ENCODE measurements at regions not wholly inside any gene's neighbourhood (a gene's known extent, or its start where the extent isn't known, plus 50 kb on each side); places are given as distances from the start of the nearest gene placed in this dataset.

- DNase-seq (ENCODE audit: low read depth in 1 of 2, low spot score in 1 of 2): no peak
- H3K27me3 ChIP-seq (ENCODE audit: insufficient read depth, poor library complexity, severe bottlenecking): no peaks in the 10 kb centered on the region
- TF ChIP-seq REST (IDR thresholded peaks at IDR 0.05; ENCODE audit: insufficient replicate concordance, low read depth): no peak
- TF ChIP-seq CTCF (IDR thresholded peaks at IDR 0.05; ENCODE audit: insufficient read depth, low read length): no peak
- no peak for TF ChIP-seq SPI1 (IDR thresholded peaks at IDR 0.05; ENCODE audit: borderline replicate concordance, low read depth)
- TF ChIP-seq GABPA (IDR thresholded peaks at IDR 0.05; ENCODE audit: low read depth): no peak
- no peak for TF ChIP-seq POLR2AphosphoS5 (IDR thresholded peaks at IDR 0.05; ENCODE audit: low read depth)
- H3K27ac ChIP-seq (replicated peaks): no peak overlapping the region
- no peak overlapping the region for H3K4me3 ChIP-seq (replicated peaks; ENCODE audit: insufficient read depth, low read length)
These were observed 305.4 kb downstream of the BMP4 start for GRCh38 chr14:53651096-53651740.

GRCh38 chr14:53646925-53647324, 309.7 kb downstream of the BMP4 start:
- TF ChIP-seq GABPA (IDR thresholded peaks at IDR 0.05; ENCODE audit: low read depth): no peak
- no peak for TF ChIP-seq REST (IDR thresholded peaks at IDR 0.05; ENCODE audit: insufficient replicate concordance, low read depth)
- TF ChIP-seq SPI1 (IDR thresholded peaks at IDR 0.05; ENCODE audit: borderline replicate concordance, low read depth): no peak
- no peak for TF ChIP-seq CTCF (IDR thresholded peaks at IDR 0.05; ENCODE audit: insufficient read depth, low read length)
- no peak for TF ChIP-seq POLR2AphosphoS5 (IDR thresholded peaks at IDR 0.05; ENCODE audit: low read depth)

GRCh38 chr14:53640695-53641094, 315.9 kb downstream of the BMP4 start:
- TF ChIP-seq GABPA (IDR thresholded peaks at IDR 0.05; ENCODE audit: low read depth): no peak
- TF ChIP-seq SPI1 (IDR thresholded peaks at IDR 0.05; ENCODE audit: borderline replicate concordance, low read depth): no peak
- TF ChIP-seq CTCF (IDR thresholded peaks at IDR 0.05; ENCODE audit: insufficient read depth, low read length): no peak
- no peak for TF ChIP-seq POLR2AphosphoS5 (IDR thresholded peaks at IDR 0.05; ENCODE audit: low read depth)
- no peak for TF ChIP-seq REST (IDR thresholded peaks at IDR 0.05; ENCODE audit: insufficient replicate concordance, low read depth)
- no peak overlapping the region for H3K4me3 ChIP-seq (replicated peaks; ENCODE audit: insufficient read depth, low read length)
- no peak for DNase-seq (ENCODE audit: low read depth in 1 of 2, low spot score in 1 of 2)
- no peaks in the 10 kb centered on the region for H3K27me3 ChIP-seq (ENCODE audit: insufficient read depth, poor library complexity, severe bottlenecking)
- H3K27ac ChIP-seq (replicated peaks): no peak overlapping the region

More at GRCh38 chr14:53646925-53647324, 309.7 kb downstream of the BMP4 start:
- Histone ChIP-seq H3K4me3 (replicated peaks; ENCODE audit: insufficient read depth, low read length) (no peak overlapping the region), H3K27ac (replicated peaks) (no peak overlapping the region), H3K27me3 (ENCODE audit: insufficient read depth, poor library complexity, severe bottlenecking) (no peaks in the 10 kb centered on the region)
- no peak for DNase-seq (ENCODE audit: low read depth in 1 of 2, low spot score in 1 of 2)

All from HL-60 (cell line).